Vagina (tissue), 2 donors: ENCODE measurements at regions not wholly inside any gene's neighbourhood (a gene's known extent, or its start where the extent isn't known, plus 50 kb on each side); places are given as distances from the start of the nearest gene placed in this dataset.

ENCODE experiments used
- DNase-seq, 2 donors: peaks; one replicate each; pipeline ENCODE4 v3.0.0-alpha.2; 2017; ENCODE audit errors: extremely low spot score in 2 of 2
- H3K27ac ChIP-seq: fragments of 200-600 bp; sonication (generic); one replicate; pipeline ENCODE4 v1.5.1; 2019
- H3K27me3 ChIP-seq: fragments of 200-600 bp; sonication (generic); one replicate; pipeline ENCODE4 v1.5.1; 2019
- H3K36me3 ChIP-seq, 2 donors: fragments of 200-600 bp; sonication (generic); one replicate each; pipeline ENCODE4 v1.5.1; 2017 to 2019
- H3K4me1 ChIP-seq: fragments of 200-600 bp; sonication (generic); one replicate; pipeline ENCODE4 v1.5.1; 2019
- H3K4me3 ChIP-seq, 2 donors: fragments of 200-600 bp; sonication (generic); 1 replicate in 1 of 2; 2 replicates in 1 of 2; pipeline ENCODE4 v1.5.1; 2016 to 2019
- H3K9me3 ChIP-seq: fragments of 200-600 bp; sonication (generic); one replicate; pipeline ENCODE4 v1.5.1; 2019
- CTCF ChIP-seq, 3 experiments: fragments of 450-650 bp in 2 of 3; fragments of 200-600 bp in 1 of 3; sonication (generic) in 1 of 3; IDR thresholded peaks; one replicate each; pipeline ENCODE4 v1.5.1; 2017 to 2019; ENCODE audit warnings: antibody characterized with exemption in 3 of 3, mild to moderate bottlenecking in 2 of 3, moderate library complexity in 2 of 3
- POLR2A ChIP-seq, 2 donors: fragments of 450-650 bp; IDR thresholded peaks; one replicate each; pipeline ENCODE4 v1.6.1; 2017; ENCODE audit warnings: antibody characterized with exemption in 2 of 2, mild to moderate bottlenecking in 2 of 2, moderate library complexity in 2 of 2
- POLR2AphosphoS5 ChIP-seq, 2 donors: sonication (generic); formaldehyde crosslinking; IDR thresholded peaks; one replicate each; pipeline ENCODE4 v1.9.0; 2017; ENCODE audit warnings: antibody characterized with exemption in 2 of 2, mild to moderate bottlenecking in 2 of 2, low read depth in 1 of 2; ENCODE audit not compliant: insufficient read depth in 1 of 2
- intact Hi-C: fragments of 100-400 bp; cut with DNase I; formaldehyde crosslinking; loops from one replicate; pipeline ENCODE4 v1.15.1; 2023

GRCh38 chr2:145090841-145091761 lies 571.2 kb upstream of the ZEB2 start:
- no peak for TF ChIP-seq POLR2A (IDR thresholded peaks at IDR 0.05)
- TF ChIP-seq POLR2AphosphoS5 (IDR thresholded peaks at IDR 0.05; ENCODE audit: insufficient read depth in 1 of 2, low read depth in 1 of 2): no peak
- TF ChIP-seq CTCF (IDR thresholded peaks at IDR 0.05): no peak

GRCh38 chr2:145088756-145089155 lies 568.8 kb upstream of the ZEB2 start:
- Histone ChIP-seq H3K4me1 (no peaks in the 10 kb centered on the region), H3K27me3 (no peaks in the 10 kb centered on the region)
- no peak for DNase-seq

More at GRCh38 chr2:145090841-145091761, 571.2 kb upstream of the ZEB2 start:
- no peaks in the 10 kb centered on the region for H3K27me3 ChIP-seq
- no peak overlapping the region for H3K27ac ChIP-seq
- intact Hi-C loops: no loop called here
- no peaks in the 10 kb centered on the region for H3K4me1 ChIP-seq
- no peak for DNase-seq
- H3K9me3 ChIP-seq: no peaks in the 10 kb centered on the region
- H3K4me3 ChIP-seq: no peak overlapping the region
- no peaks in the 10 kb centered on the region for H3K36me3 ChIP-seq

GRCh38 chr2:145086910-145087309 lies 567.0 kb upstream of the ZEB2 start:
- intact Hi-C loops: no loop called here

More at GRCh38 chr2:145088756-145089155, 568.8 kb upstream of the ZEB2 start:
- Histone ChIP-seq H3K27ac (no peak overlapping the region), H3K9me3 (no peaks in the 10 kb centered on the region), H3K4me3 (no peak overlapping the region), H3K36me3 (no peaks in the 10 kb centered on the region)
- TF ChIP-seq CTCF (IDR thresholded peaks at IDR 0.05): no peak
- intact Hi-C loops: no loop called here

GRCh38 chr2:145085612-145086011 lies 565.7 kb upstream of the ZEB2 start:
- Histone ChIP-seq H3K27me3 (no peaks in the 10 kb centered on the region), H3K4me3 (no peak overlapping the region), H3K36me3 (no peaks in the 10 kb centered on the region), H3K9me3 (no peaks in the 10 kb centered on the region), H3K4me1 (no peaks in the 10 kb centered on the region), H3K27ac (no peak overlapping the region)
- intact Hi-C loops: no loop called here
- no peak for DNase-seq
- TF ChIP-seq CTCF (IDR thresholded peaks at IDR 0.05) (no peak), POLR2AphosphoS5 (IDR thresholded peaks at IDR 0.05; ENCODE audit: insufficient read depth in 1 of 2, low read depth in 1 of 2) (no peak), POLR2A (IDR thresholded peaks at IDR 0.05) (no peak)

More at GRCh38 chr2:145086910-145087309, 567.0 kb upstream of the ZEB2 start:
- no peaks in the 10 kb centered on the region for H3K9me3 ChIP-seq
- H3K36me3 ChIP-seq: no peaks in the 10 kb centered on the region
- H3K27ac ChIP-seq: no peak overlapping the region
- H3K27me3 ChIP-seq: no peaks in the 10 kb centered on the region
- TF ChIP-seq POLR2A (IDR thresholded peaks at IDR 0.05) (no peak), CTCF (IDR thresholded peaks at IDR 0.05) (no peak), POLR2AphosphoS5 (IDR thresholded peaks at IDR 0.05; ENCODE audit: insufficient read depth in 1 of 2, low read depth in 1 of 2) (no peak)
- H3K4me1 ChIP-seq: no peaks in the 10 kb centered on the region
- no peak overlapping the region for H3K4me3 ChIP-seq
- DNase-seq: no peak

GRCh38 chr2:145080426-145080825 lies 560.5 kb upstream of the ZEB2 start:
- intact Hi-C loops: no loop called here
- no peaks in the 10 kb centered on the region for H3K9me3 ChIP-seq
- no peak overlapping the region for H3K27ac ChIP-seq
- no peak for DNase-seq
- H3K27me3 ChIP-seq: no peaks in the 10 kb centered on the region
- TF ChIP-seq POLR2AphosphoS5 (IDR thresholded peaks at IDR 0.05; ENCODE audit: insufficient read depth in 1 of 2, low read depth in 1 of 2) (no peak), CTCF (IDR thresholded peaks at IDR 0.05) (no peak), POLR2A (IDR thresholded peaks at IDR 0.05) (no peak)
- no peaks in the 10 kb centered on the region for H3K4me1 ChIP-seq
- H3K4me3 ChIP-seq: no peak overlapping the region
- H3K36me3 ChIP-seq: no peaks in the 10 kb centered on the region
